Left ventricle myocardium inferior (tissue), 1 donor: ENCODE measurements at regions not wholly inside any gene's neighbourhood (a gene's known extent, or its start where the extent isn't known, plus 50 kb on each side); places are given as distances from the start of the nearest gene placed in this dataset.

Experiments used
- DNase-seq: peaks from one replicate; pipeline ENCODE4 v3.0.0-alpha.2; 2020
- H3K27ac ChIP-seq: fragments of 200-600 bp; replicated peaks from 2 replicates; pipeline ENCODE4 v1.8.0; 2021
- H3K27me3 ChIP-seq: fragments of 200-600 bp; 2 replicates; pipeline ENCODE4 v1.8.0; 2021; ENCODE audit warnings: low read depth
- H3K36me3 ChIP-seq: fragments of 200-600 bp; 2 replicates; pipeline ENCODE4 v1.8.0; 2021
- H3K4me1 ChIP-seq: fragments of 200-600 bp; 2 replicates; pipeline ENCODE4 v1.8.0; 2021
- H3K4me3 ChIP-seq: fragments of 200-600 bp; 2 replicates; pipeline ENCODE4 v1.8.0; 2021; ENCODE audit warnings: mild to moderate bottlenecking, moderate library complexity
- H3K9me3 ChIP-seq: fragments of 200-600 bp; replicated peaks from 2 replicates; pipeline ENCODE4 v1.8.0; 2021
- intact Hi-C: fragments of 100-400 bp; cut with micrococcal nuclease; formaldehyde crosslinking; loops from one replicate; pipeline ENCODE4 v1.11.0; 2022
- TF ChIP-seq, protein P1 (sequence below): fragments of 200-600 bp; IDR thresholded peaks from 2 replicates; pipeline ENCODE4 v1.8.0; 2021; ENCODE audit warnings: antibody characterized with exemption, mild to moderate bottlenecking, borderline replicate concordance
- donor health status: DM: no; HTN: yes; CAD: no; lungs with severe emphysema.

DNA sequence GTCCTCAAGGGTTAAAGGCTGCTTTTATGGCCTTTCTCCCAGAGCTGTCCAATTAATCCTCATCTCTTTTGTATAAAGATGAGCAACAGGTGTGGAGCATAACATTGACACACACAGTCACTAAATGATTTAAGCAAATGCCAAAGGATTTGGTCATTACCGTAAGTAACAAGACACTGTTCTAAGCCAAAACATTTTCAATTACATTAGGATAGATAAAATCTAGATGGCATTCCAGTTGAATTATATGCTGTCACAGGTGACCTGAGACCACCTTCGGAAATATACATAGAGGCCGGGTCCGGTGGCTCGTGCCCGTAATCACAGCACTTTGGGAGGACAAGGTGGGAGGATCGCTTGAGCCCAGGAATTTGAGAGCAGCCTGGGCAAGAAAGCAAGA lies 105.3 kb upstream of the UBE3A start:
- Histone ChIP-seq H3K27me3 (no peaks in the 10 kb centered on the region), H3K27ac (no peak overlapping the region), H3K9me3 (no peaks in the 10 kb centered on the region), H3K4me3 (no peak overlapping the region), H3K4me1 (peaks cover 21% of the 10 kb centered on the region), H3K36me3 (no peaks in the 10 kb centered on the region)
- TF ChIP-seq, protein P1, sequence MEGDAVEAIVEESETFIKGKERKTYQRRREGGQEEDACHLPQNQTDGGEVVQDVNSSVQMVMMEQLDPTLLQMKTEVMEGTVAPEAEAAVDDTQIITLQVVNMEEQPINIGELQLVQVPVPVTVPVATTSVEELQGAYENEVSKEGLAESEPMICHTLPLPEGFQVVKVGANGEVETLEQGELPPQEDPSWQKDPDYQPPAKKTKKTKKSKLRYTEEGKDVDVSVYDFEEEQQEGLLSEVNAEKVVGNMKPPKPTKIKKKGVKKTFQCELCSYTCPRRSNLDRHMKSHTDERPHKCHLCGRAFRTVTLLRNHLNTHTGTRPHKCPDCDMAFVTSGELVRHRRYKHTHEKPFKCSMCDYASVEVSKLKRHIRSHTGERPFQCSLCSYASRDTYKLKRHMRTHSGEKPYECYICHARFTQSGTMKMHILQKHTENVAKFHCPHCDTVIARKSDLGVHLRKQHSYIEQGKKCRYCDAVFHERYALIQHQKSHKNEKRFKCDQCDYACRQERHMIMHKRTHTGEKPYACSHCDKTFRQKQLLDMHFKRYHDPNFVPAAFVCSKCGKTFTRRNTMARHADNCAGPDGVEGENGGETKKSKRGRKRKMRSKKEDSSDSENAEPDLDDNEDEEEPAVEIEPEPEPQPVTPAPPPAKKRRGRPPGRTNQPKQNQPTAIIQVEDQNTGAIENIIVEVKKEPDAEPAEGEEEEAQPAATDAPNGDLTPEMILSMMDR, result no peak
- no peak for DNase-seq
- intact Hi-C loops, result no loop called here

DNA sequence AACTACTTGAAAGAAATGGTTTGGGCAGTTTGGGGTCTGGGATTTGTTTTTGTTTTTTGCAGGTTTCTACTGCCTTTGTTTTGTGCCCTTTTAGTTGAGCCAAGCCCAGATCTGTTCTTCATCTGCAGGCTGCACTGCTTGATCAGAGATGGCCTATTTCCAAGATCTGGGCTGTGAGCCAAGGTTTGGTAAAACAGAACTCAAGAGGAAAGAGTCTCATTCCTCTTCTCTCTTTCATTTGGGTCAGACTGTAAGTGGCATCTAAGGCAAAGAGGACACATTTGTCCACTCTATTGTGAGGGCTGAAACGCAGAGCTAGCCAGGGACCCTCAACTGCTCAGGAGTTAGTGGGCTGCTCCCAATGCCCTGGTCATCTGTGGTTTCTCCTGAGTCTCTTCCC lies 104.4 kb upstream of the UBE3A start:
- H3K4me3 ChIP-seq, result no peak overlapping the region
- no peaks in the 10 kb centered on the region for H3K27me3 ChIP-seq
- intact Hi-C loops, result no loop called here
- peaks cover 17% of the 10 kb centered on the region for H3K4me1 ChIP-seq
- no peaks in the 10 kb centered on the region for H3K36me3 ChIP-seq
- no peak overlapping the region for H3K27ac ChIP-seq
- no peaks in the 10 kb centered on the region for H3K9me3 ChIP-seq
- DNase-seq, result no peak
- TF ChIP-seq, protein P1, result no peak

DNA sequence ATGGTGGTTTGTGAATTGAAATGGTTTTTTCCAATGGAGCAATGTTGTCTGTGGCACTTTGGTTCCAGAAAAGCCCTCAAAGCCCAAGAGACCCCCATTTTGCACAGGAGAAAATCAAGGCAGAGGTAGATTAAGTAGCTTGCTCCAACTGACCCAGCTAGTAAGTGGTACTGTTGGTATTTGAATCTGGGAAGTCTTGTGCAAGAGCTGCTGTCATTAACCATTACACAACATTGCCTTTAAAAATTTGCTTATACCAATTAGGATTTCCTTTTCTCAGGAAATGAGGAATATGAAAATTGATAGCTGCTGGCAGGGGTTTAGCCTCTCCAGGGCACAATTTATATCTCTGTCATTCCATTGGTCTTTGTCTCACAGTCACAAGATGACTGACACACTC lies 102.4 kb upstream of the UBE3A start:
- intact Hi-C loops, result no loop called here

DNA sequence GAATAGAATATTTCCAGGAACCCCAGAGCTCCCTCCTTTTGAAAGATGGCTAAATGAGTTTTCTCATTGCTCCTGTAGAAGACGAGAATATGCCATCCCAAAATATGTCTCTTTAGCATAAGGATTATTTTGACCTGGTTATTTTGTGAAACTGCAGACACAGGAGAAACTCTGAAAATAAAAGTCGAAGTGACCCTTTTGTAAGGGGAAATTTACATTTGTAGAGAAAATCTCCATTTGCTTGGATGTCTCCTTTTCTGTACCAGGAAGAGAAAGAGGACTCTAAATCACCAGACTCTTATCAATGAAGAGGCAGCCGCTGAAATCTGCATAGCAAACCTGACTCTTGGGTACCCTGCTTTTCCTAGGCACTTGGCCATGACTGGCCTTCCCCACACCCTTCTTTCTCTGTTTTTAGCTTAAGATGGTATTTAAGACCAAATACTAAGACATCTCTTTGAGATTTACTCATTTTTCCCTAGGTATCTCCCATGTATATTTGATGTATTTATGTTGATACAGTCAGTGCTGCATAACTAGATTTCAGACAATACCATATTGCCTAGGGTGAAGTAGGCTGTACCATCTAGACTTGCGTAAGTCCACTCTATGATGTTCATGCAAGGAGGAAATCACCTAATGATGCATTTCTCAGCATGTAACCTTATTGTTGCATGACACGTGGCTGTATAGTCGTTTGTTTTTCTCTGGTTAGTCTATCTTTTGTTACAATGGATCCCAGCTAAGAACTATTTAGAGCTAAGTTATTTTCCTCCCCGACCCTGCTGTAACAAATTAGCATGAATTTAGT lies 98.2 kb upstream of the UBE3A start:
- Histone ChIP-seq H3K4me1 (peaks cover 11% of the 10 kb centered on the region), H3K36me3 (no peaks in the 10 kb centered on the region), H3K4me3 (no peak overlapping the region), H3K27ac (no peak overlapping the region), H3K9me3 (no peaks in the 10 kb centered on the region), H3K27me3 (peaks cover 4% of the 10 kb centered on the region)
- DNase-seq, result no peak
- TF ChIP-seq, protein P1, result no peak
- intact Hi-C loops, result no loop called here

More for the DNA sequence above, 102.4 kb upstream of the UBE3A start:
- DNase-seq, result no peak
- TF ChIP-seq, protein P1, result no peak
- H3K27ac ChIP-seq, result no peak overlapping the region
- H3K9me3 ChIP-seq, result no peaks in the 10 kb centered on the region
- H3K4me3 ChIP-seq, result no peak overlapping the region
- H3K4me1 ChIP-seq, result peaks cover 17% of the 10 kb centered on the region
- H3K36me3 ChIP-seq, result no peaks in the 10 kb centered on the region
- H3K27me3 ChIP-seq, result no peaks in the 10 kb centered on the region

DNA sequence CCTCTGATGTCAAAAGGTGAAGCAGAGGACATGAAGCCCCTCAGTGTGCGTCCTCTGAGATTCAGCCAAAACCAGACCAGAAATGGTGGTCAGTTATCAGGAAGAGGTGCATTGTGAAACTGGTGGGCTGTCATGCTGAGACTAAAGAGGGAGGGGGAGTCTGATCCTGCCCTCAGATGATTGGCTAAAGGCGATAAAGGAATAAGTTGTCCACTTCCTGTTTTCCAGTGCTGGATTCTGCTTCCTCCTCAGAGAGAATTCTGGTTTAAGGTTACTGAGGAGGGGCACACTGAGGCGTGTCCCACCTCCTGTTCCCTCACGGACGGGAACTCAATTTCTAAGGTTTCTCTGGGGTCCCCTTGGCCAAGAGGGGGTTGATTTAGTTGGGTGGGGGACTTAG lies 97.0 kb upstream of the UBE3A start:
- Histone ChIP-seq H3K9me3 (no peaks in the 10 kb centered on the region), H3K27me3 (peaks cover 4% of the 10 kb centered on the region), H3K36me3 (no peaks in the 10 kb centered on the region), H3K4me3 (no peak overlapping the region), H3K4me1 (peaks cover 15% of the 10 kb centered on the region), H3K27ac (no peak overlapping the region)
- TF ChIP-seq, protein P1, result no peak
- no peak for DNase-seq
- intact Hi-C loops, result no loop called here
